CD4-positive, alpha-beta memory T cell (primary cell): ENCODE measurements at regions not wholly inside any gene's neighbourhood (a gene's known extent, or its start where the extent isn't known, plus 50 kb on each side); places are given as distances from the start of the nearest gene placed in this dataset.
A peak's percentile ranks its signal among the peaks of the same experiment; 100 is the strongest.

ENCODE experiments used
- CTCF ChIA-PET: fragments of 350-600 bp; sonication (Branson Sonifier 250); formaldehyde crosslinking; loops from one replicate; lab custom pipeline; 2021; ENCODE audit warnings: inconsistent platforms; ENCODE audit not compliant: partially characterized antibody; lab: Charles Lee
- POLR2A ChIA-PET: fragments of 350-600 bp; sonication (Branson Sonifier 250); formaldehyde crosslinking; loops from one replicate; lab custom pipeline; 2021; ENCODE audit not compliant: partially characterized antibody; lab: Charles Lee
- DNase-seq, 5 donors: peaks; one replicate each; pipeline versions ENCODE4 v3.0.0 to v3.0.0-alpha.2; 2020 to 2022; ENCODE audit warnings: mixed read lengths in 1 of 5
- H3K27ac ChIP-seq: one replicate; pipeline ENCODE4 v1.7.0; 2013; ENCODE audit warnings: low read depth, low read length
- H3K27me3 ChIP-seq: 2 replicates; pipeline ENCODE4 v1.7.0; 2013; ENCODE audit warnings: mild to moderate bottlenecking, low read length, moderate library complexity; ENCODE audit not compliant: insufficient read depth
- H3K36me3 ChIP-seq: 2 replicates; pipeline ENCODE4 v1.7.0; 2013; ENCODE audit warnings: mild to moderate bottlenecking, low read length, moderate library complexity; ENCODE audit not compliant: insufficient read depth
- H3K4me1 ChIP-seq: 2 replicates; pipeline ENCODE4 v1.7.0; 2013; ENCODE audit warnings: mild to moderate bottlenecking, low read length, moderate library complexity; ENCODE audit not compliant: insufficient read depth
- H3K4me3 ChIP-seq, 2 donors: one replicate each; pipeline ENCODE4 v1.7.0; 2013; ENCODE audit warnings: low read length in 2 of 2, mild to moderate bottlenecking in 1 of 2
- H3K9me3 ChIP-seq, 2 donors: one replicate each; pipeline ENCODE4 v1.7.0; 2013; ENCODE audit warnings: low read length in 2 of 2, control low read depth in 1 of 2; ENCODE audit not compliant: control insufficient read depth in 1 of 2
- H3K27ac Mint-ChIP-seq, 7 donors: one replicate each; pipeline ENCODE4 v1.8.0; 2020 to 2021; ENCODE audit warnings: mixed read lengths in 7 of 7, mild to moderate bottlenecking in 6 of 7, inconsistent platforms in 3 of 7, moderate library complexity in 3 of 7
- H3K27me3 Mint-ChIP-seq, 2 donors: one replicate each; pipeline ENCODE4 v1.8.0; 2020 to 2021; ENCODE audit warnings: mixed read lengths in 2 of 2
- H3K36me3 Mint-ChIP-seq, 2 donors: one replicate each; pipeline ENCODE4 v1.8.0; 2020 to 2021; ENCODE audit warnings: mixed read lengths in 2 of 2, inconsistent platforms in 1 of 2, mild to moderate bottlenecking in 1 of 2
- H3K4me1 Mint-ChIP-seq, 4 donors: one replicate each; pipeline ENCODE4 v1.8.0; 2020 to 2021; ENCODE audit warnings: mixed read lengths in 4 of 4, mild to moderate bottlenecking in 1 of 4
- H3K4me3 Mint-ChIP-seq, 8 donors: one replicate each; pipeline ENCODE4 v1.8.0; 2020 to 2021; ENCODE audit warnings: mixed read lengths in 8 of 8, mild to moderate bottlenecking in 7 of 8, moderate library complexity in 6 of 8, inconsistent platforms in 3 of 8
- H3K9me3 Mint-ChIP-seq, 8 donors: one replicate each; pipeline ENCODE4 v1.8.0; 2020 to 2021; ENCODE audit warnings: mixed read lengths in 8 of 8, mild to moderate bottlenecking in 5 of 8, inconsistent platforms in 3 of 8, moderate library complexity in 1 of 8
- intact Hi-C: fragments of 100-400 bp; cut with micrococcal nuclease; formaldehyde crosslinking; loops from one replicate; pipeline ENCODE4 v1.15.1; 2023

- ChIA-PET POLR2A (no interaction called here), CTCF (no interaction called here)
- Histone ChIP-seq H3K4me3 (no peak overlapping the region), H3K9me3 (no peaks in the 10 kb centered on the region), H3K27me3 (no peaks in the 10 kb centered on the region), H3K36me3 (no peaks in the 10 kb centered on the region), H3K27ac (no peak overlapping the region), H3K4me1 (no peaks in the 10 kb centered on the region)
- Mint-ChIP-seq H3K36me3 (no peaks in the 10 kb centered on the region), H3K27ac (no peak overlapping the region), H3K4me3 (no peak overlapping the region), H3K9me3 (peaks cover 0 to 3% (median 0%) of the 10 kb centered on the region in 8 donors), H3K4me1 (no peaks in the 10 kb centered on the region), H3K27me3 (no peaks in the 10 kb centered on the region)
- intact Hi-C loops, result no loop called here
- no peak for DNase-seq
Measured at GRCh38 chr6:23081701-23082100, 512.3 kb downstream of the HDGFL1 start.

GRCh38 chr6:23086100-23086499, 516.7 kb downstream of the HDGFL1 start:
- no peaks in the 10 kb centered on the region for H3K4me1 ChIP-seq
- POLR2A ChIA-PET, result no interaction called here

GRCh38 chr6:23087471-23087870, 518.1 kb downstream of the HDGFL1 start:
- H3K36me3 ChIP-seq, result no peaks in the 10 kb centered on the region
- no peak overlapping the region for H3K27ac ChIP-seq
- no peaks in the 10 kb centered on the region for H3K27me3 ChIP-seq
- CTCF ChIA-PET, result no interaction called here
- Mint-ChIP-seq H3K9me3 (peaks cover 0 to 9% (median 3%) of the 10 kb centered on the region in 8 donors), H3K4me1 (no peaks in the 10 kb centered on the region), H3K27ac (no peak overlapping the region), H3K4me3 (no peak overlapping the region), H3K27me3 (no peaks in the 10 kb centered on the region), H3K36me3 (no peaks in the 10 kb centered on the region)
- intact Hi-C loops, result no loop called here
- POLR2A ChIA-PET, result no interaction called here
- no peaks in the 10 kb centered on the region for H3K4me1 ChIP-seq
- H3K4me3 ChIP-seq, result no peak overlapping the region
- no peaks in the 10 kb centered on the region for H3K9me3 ChIP-seq
- no peak for DNase-seq

More at GRCh38 chr6:23086100-23086499, 516.7 kb downstream of the HDGFL1 start:
- intact Hi-C loops, result no loop called here
- no peak for DNase-seq
- Mint-ChIP-seq H3K4me3 (no peak overlapping the region), H3K4me1 (no peaks in the 10 kb centered on the region), H3K36me3 (no peaks in the 10 kb centered on the region), H3K27ac (no peak overlapping the region), H3K9me3 (peaks cover 0 to 8% (median 1%) of the 10 kb centered on the region in 8 donors), H3K27me3 (no peaks in the 10 kb centered on the region)
- Histone ChIP-seq H3K36me3 (no peaks in the 10 kb centered on the region), H3K27me3 (no peaks in the 10 kb centered on the region), H3K4me3 (no peak overlapping the region), H3K9me3 (no peaks in the 10 kb centered on the region), H3K27ac (no peak overlapping the region)
- CTCF ChIA-PET, result no interaction called here

- intact Hi-C loops, result no loop called here
- no peaks in the 10 kb centered on the region for H3K4me1 ChIP-seq
- H3K27me3 Mint-ChIP-seq, result no peaks in the 10 kb centered on the region
- H3K9me3 Mint-ChIP-seq, result peaks cover 0 to 9% (median 4%) of the 10 kb centered on the region in 8 donors
- POLR2A ChIA-PET, result no interaction called here
- H3K4me1 Mint-ChIP-seq, result no peaks in the 10 kb centered on the region
- no peak overlapping the region for H3K4me3 ChIP-seq
- no peak overlapping the region for H3K4me3 Mint-ChIP-seq
- peak overlapping the region in 1 of 7 donors; percentile 2 for H3K27ac Mint-ChIP-seq
- H3K36me3 Mint-ChIP-seq, result no peaks in the 10 kb centered on the region
- no peak overlapping the region for H3K27ac ChIP-seq
- no peak for DNase-seq
- H3K36me3 ChIP-seq, result no peaks in the 10 kb centered on the region
- CTCF ChIA-PET, result no interaction called here
- H3K27me3 ChIP-seq, result no peaks in the 10 kb centered on the region
- no peaks in the 10 kb centered on the region for H3K9me3 ChIP-seq
Measured at GRCh38 chr6:23088761-23089160, 519.4 kb downstream of the HDGFL1 start.

- no peak overlapping the region for H3K4me3 Mint-ChIP-seq
- Histone ChIP-seq H3K36me3 (no peaks in the 10 kb centered on the region), H3K27ac (no peak overlapping the region), H3K4me3 (no peak overlapping the region), H3K27me3 (no peaks in the 10 kb centered on the region), H3K9me3 (no peaks in the 10 kb centered on the region), H3K4me1 (no peaks in the 10 kb centered on the region)
- H3K4me1 Mint-ChIP-seq, result no peaks in the 10 kb centered on the region
- no peak overlapping the region for H3K27ac Mint-ChIP-seq
- ChIA-PET POLR2A (interaction anchor here (0.6 kb wide), 1 partner anchor 19 kb away, joined by 3 read pairs; no protein-coding TSS in a partner anchor), CTCF (no interaction called here)
- peaks cover 3 to 14% (median 8%) of the 10 kb centered on the region in 8 donors for H3K9me3 Mint-ChIP-seq
- intact Hi-C loops, result no loop called here
- no peak for DNase-seq
- H3K36me3 Mint-ChIP-seq, result no peaks in the 10 kb centered on the region
- no peaks in the 10 kb centered on the region for H3K27me3 Mint-ChIP-seq
Measured at GRCh38 chr6:23089981-23090380, 520.6 kb downstream of the HDGFL1 start.

GRCh38 chr6:23091795-23092194, 522.4 kb downstream of the HDGFL1 start:
- Mint-ChIP-seq H3K27me3 (no peaks in the 10 kb centered on the region), H3K36me3 (no peaks in the 10 kb centered on the region), H3K4me1 (no peaks in the 10 kb centered on the region), H3K4me3 (no peak overlapping the region), H3K9me3 (peaks cover 3 to 19% (median 12%) of the 10 kb centered on the region in 8 donors), H3K27ac (no peak overlapping the region)
- CTCF ChIA-PET, result no interaction called here
- Histone ChIP-seq H3K36me3 (no peaks in the 10 kb centered on the region), H3K27ac (no peak overlapping the region), H3K9me3 (no peaks in the 10 kb centered on the region), H3K27me3 (no peaks in the 10 kb centered on the region), H3K4me1 (no peaks in the 10 kb centered on the region), H3K4me3 (no peak overlapping the region)
- DNase-seq, result no peak
- POLR2A ChIA-PET, result no interaction called here
- intact Hi-C loops, result no loop called here

GRCh38 chr6:23096876-23097275, 527.5 kb downstream of the HDGFL1 start:
- Histone ChIP-seq H3K27ac (no peak overlapping the region), H3K9me3 (no peaks in the 10 kb centered on the region), H3K4me1 (no peaks in the 10 kb centered on the region), H3K36me3 (no peaks in the 10 kb centered on the region), H3K4me3 (no peak overlapping the region), H3K27me3 (no peaks in the 10 kb centered on the region)
- Mint-ChIP-seq H3K4me3 (no peak overlapping the region), H3K36me3 (no peaks in the 10 kb centered on the region), H3K9me3 (peaks cover 2 to 21% (median 11%) of the 10 kb centered on the region in 8 donors), H3K4me1 (no peaks in the 10 kb centered on the region), H3K27ac (no peak overlapping the region), H3K27me3 (no peaks in the 10 kb centered on the region)
- intact Hi-C loops, result no loop called here
- no peak for DNase-seq
- ChIA-PET CTCF (no interaction called here), POLR2A (no interaction called here)

- intact Hi-C loops, result no loop called here
Measured at GRCh38 chr6:23097566-23097965, 528.2 kb downstream of the HDGFL1 start.

More at GRCh38 chr6:23097566-23097965, 528.2 kb downstream of the HDGFL1 start:
- Mint-ChIP-seq H3K27ac (no peak overlapping the region), H3K36me3 (no peaks in the 10 kb centered on the region), H3K27me3 (no peaks in the 10 kb centered on the region), H3K4me3 (no peak overlapping the region), H3K4me1 (no peaks in the 10 kb centered on the region), H3K9me3 (peaks cover 2 to 21% (median 10%) of the 10 kb centered on the region in 8 donors)
- H3K27me3 ChIP-seq, result no peaks in the 10 kb centered on the region
- H3K9me3 ChIP-seq, result no peaks in the 10 kb centered on the region
- DNase-seq, result no peak
- no peak overlapping the region for H3K27ac ChIP-seq
- ChIA-PET POLR2A (no interaction called here), CTCF (no interaction called here)
- H3K36me3 ChIP-seq, result no peaks in the 10 kb centered on the region
- H3K4me1 ChIP-seq, result no peaks in the 10 kb centered on the region
- H3K4me3 ChIP-seq, result no peak overlapping the region
